GM23248 (cell line): ENCODE measurements at regions not wholly inside any gene's neighbourhood (a gene's known extent, or its start where the extent isn't known, plus 50 kb on each side); places are given as distances from the start of the nearest gene placed in this dataset.
"Not testable (repeated sequence)": the region's sequence is repeated elsewhere in the genome, so short reads cannot be mapped to it uniquely, and the experiment has no call there.

Experiments used
- EZH2 ChIP-seq: fragments of 200-600 bp; sonication (generic); IDR thresholded peaks from 2 replicates; pipeline ENCODE4 v1.6.1; 2018; ENCODE audit warnings: antibody characterized with exemption, mild to moderate bottlenecking; ENCODE audit not compliant: insufficient read depth, poor library complexity, severe bottlenecking
- EZH2phosphoT487 ChIP-seq: fragments of 200-600 bp; sonication (generic); IDR thresholded peaks from 2 replicates; pipeline ENCODE4 v1.6.1; 2018; ENCODE audit warnings: antibody characterized with exemption, moderate library complexity, mild to moderate bottlenecking, low read depth; ENCODE audit not compliant: insufficient read depth

DNA sequence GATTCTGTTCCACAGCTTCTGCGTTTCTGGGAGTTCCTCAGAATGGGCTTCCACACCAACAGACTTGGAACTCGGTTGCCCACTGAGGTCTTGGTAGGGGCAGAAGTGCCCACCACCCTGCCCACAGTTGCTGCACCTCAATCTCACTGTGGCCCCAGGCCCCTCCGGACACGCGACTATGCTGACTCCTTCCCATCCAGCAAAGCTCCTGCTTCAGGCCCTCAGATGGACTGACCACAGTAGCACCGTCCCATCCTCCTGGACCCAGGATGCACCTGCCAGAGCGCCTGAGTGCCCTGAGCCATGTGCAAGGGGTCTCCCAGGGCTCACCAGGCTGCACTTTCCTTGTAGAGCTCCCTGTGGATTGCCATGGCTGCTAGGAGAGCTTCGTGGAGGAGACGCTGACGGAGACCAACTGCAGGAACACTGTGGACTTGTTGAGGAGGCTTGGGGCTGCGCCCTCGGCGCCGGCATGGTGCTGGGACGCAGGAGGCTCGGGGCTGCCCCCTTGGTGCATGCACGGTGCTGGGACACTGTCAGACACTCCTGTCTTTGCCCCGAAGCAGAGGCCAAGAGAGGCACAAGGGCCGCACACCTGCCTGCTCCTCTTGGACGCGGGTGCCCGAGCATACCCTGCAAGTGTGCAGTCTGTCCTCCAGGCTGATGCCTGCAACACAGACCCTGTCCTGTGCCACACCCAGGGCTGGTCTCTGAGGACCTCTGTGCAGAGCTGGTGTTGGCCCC is 201.3 kb downstream of the LIPI start:
- not testable (repeated sequence) for TF ChIP-seq EZH2, EZH2phosphoT487
